ENCODE measurements at regions not wholly inside any gene's neighbourhood (a gene's known extent, or its start where the extent isn't known, plus 50 kb on each side); places are given as distances from the start of the nearest gene placed in this dataset.

DNA sequence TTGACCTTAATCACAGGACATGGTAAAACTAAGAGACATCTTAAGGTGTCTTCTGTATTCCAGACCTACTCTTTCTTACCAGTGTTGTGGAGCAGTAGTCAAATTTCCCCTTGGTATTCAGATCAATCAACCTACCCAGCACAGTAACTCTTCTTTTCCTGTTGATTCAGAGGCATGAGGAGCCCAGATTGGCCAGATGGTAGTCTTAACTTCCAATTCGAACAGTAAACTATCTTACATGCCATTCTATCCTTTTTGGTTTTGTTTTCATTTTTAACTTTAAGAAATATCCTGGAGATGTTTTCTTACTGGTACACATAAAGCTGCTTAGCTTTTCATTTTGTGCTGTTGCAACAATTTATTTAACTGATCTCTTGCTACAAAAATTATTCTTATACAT, 630.3 kb upstream of the PKDCC start:
- BruUV-seq (replicated peaks) = no TSS peak
- no peak for FAIRE-seq
- ChIA-PET SMC1A (ENCODE audit: uncharacterized antibody, unreplicated experiment) (interaction anchor here (1.3 kb wide), 1 partner anchor 11 kb away, joined by 3 read pairs; no protein-coding TSS in a partner anchor), POLR2A (no interaction called here), RAD21 (ENCODE audit: unreplicated experiment) (no interaction called here), CTCF (no interaction called here)
- no peak overlapping the region for H3K4me2 ChIP-seq (ENCODE audit: control insufficient read depth, insufficient read depth)
- no peaks in the 10 kb centered on the region for H3K27me3 ChIP-seq (replicated peaks in 1 of 2; ENCODE audit: control insufficient read depth in 2 of 2, insufficient read depth in 2 of 2, low read length in 1 of 2)
- no peaks in the 10 kb centered on the region for H3K9me3 ChIP-seq (replicated peaks; ENCODE audit: control insufficient read depth, insufficient read depth, low read length)
- intact Hi-C loops (cut with micrococcal nuclease; ENCODE audit: unreplicated experiment) = no loop called here
- H4K20me1 ChIP-seq (ENCODE audit: control insufficient read depth, insufficient read depth) = no peaks in the 10 kb centered on the region
- H3K79me2 ChIP-seq (ENCODE audit: control insufficient read depth, insufficient read depth, low read length) = no peaks in the 10 kb centered on the region
- ATAC-seq = no peak
- in situ Hi-C loops (cut with MboI) = loop anchor here (10.0 kb wide), 1 partner anchor 277 kb away; no protein-coding TSS in a partner anchor
- no peak overlapping the region for H3K9ac ChIP-seq (ENCODE audit: control insufficient read depth, insufficient read depth, low read length)
- no peak overlapping the region for H3K4me3 ChIP-seq
- H3K27ac ChIP-seq (ENCODE audit: control insufficient read depth, insufficient read depth) = no peak overlapping the region
- TF ChIP-seq CHD4 (IDR thresholded peaks at IDR 0.05) (no peak), MYB (IDR thresholded peaks at IDR 0.05; ENCODE audit: borderline replicate concordance, low read depth, low read length) (no peak), KLF5 (IDR thresholded peaks at IDR 0.05; ENCODE audit: partially characterized antibody) (no peak), ZBED1 (IDR thresholded peaks at IDR 0.05; ENCODE audit: borderline replicate concordance) (no peak), WRNIP1 (IDR thresholded peaks at IDR 0.05; ENCODE audit: borderline replicate concordance, low read depth, low read length) (no peak), MEF2B (IDR thresholded peaks at IDR 0.05; ENCODE audit: partially characterized antibody, poor library complexity, severe bottlenecking) (no peak), TCF7 (IDR thresholded peaks at IDR 0.05; ENCODE audit: borderline replicate concordance) (no peak), YBX1 (IDR thresholded peaks at IDR 0.05) (no peak), RUNX3 (IDR thresholded peaks at IDR 0.05; ENCODE audit: low read length) (no peak), IKZF1 (conservative IDR thresholded peaks at IDR 0.05) (no peak)
- TF ChIP-seq, protein P1, sequence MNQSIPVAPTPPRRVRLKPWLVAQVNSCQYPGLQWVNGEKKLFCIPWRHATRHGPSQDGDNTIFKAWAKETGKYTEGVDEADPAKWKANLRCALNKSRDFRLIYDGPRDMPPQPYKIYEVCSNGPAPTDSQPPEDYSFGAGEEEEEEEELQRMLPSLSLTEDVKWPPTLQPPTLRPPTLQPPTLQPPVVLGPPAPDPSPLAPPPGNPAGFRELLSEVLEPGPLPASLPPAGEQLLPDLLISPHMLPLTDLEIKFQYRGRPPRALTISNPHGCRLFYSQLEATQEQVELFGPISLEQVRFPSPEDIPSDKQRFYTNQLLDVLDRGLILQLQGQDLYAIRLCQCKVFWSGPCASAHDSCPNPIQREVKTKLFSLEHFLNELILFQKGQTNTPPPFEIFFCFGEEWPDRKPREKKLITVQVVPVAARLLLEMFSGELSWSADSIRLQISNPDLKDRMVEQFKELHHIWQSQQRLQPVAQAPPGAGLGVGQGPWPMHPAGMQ (IDR thresholded peaks at IDR 0.05; ENCODE audit: borderline replicate concordance) = no peak
- TF ChIP-seq, protein P2, sequence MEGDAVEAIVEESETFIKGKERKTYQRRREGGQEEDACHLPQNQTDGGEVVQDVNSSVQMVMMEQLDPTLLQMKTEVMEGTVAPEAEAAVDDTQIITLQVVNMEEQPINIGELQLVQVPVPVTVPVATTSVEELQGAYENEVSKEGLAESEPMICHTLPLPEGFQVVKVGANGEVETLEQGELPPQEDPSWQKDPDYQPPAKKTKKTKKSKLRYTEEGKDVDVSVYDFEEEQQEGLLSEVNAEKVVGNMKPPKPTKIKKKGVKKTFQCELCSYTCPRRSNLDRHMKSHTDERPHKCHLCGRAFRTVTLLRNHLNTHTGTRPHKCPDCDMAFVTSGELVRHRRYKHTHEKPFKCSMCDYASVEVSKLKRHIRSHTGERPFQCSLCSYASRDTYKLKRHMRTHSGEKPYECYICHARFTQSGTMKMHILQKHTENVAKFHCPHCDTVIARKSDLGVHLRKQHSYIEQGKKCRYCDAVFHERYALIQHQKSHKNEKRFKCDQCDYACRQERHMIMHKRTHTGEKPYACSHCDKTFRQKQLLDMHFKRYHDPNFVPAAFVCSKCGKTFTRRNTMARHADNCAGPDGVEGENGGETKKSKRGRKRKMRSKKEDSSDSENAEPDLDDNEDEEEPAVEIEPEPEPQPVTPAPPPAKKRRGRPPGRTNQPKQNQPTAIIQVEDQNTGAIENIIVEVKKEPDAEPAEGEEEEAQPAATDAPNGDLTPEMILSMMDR (IDR thresholded peaks at IDR 0.05 in 2 of 3, conservative IDR thresholded peaks at IDR 0.05 in 1 of 3; ENCODE audit: control insufficient read depth in 2 of 3, extremely low read depth in 1 of 3, insufficient read depth in 1 of 3, low read depth in 3 of 3, low read length in 3 of 3) = no peak
- TF ChIP-seq, protein P3, sequence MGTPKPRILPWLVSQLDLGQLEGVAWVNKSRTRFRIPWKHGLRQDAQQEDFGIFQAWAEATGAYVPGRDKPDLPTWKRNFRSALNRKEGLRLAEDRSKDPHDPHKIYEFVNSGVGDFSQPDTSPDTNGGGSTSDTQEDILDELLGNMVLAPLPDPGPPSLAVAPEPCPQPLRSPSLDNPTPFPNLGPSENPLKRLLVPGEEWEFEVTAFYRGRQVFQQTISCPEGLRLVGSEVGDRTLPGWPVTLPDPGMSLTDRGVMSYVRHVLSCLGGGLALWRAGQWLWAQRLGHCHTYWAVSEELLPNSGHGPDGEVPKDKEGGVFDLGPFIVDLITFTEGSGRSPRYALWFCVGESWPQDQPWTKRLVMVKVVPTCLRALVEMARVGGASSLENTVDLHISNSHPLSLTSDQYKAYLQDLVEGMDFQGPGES (IDR thresholded peaks at IDR 0.05) = no peak
- DNase-seq (ENCODE audit: low read depth, low spot score) = no peak
- H3K36me3 ChIP-seq (ENCODE audit: control insufficient read depth in 2 of 2, insufficient read depth in 2 of 2, low read length in 1 of 2) = no peaks in the 10 kb centered on the region
- 0% methylated on average over 1 of the region's 1 CpG for WGBS (ENCODE audit: insufficient coverage, insufficient replicate concordance, low lambda C conversion rate, missing lambda C conversion rate)
- H3K4me1 ChIP-seq (ENCODE audit: control insufficient read depth, insufficient read depth, low read length) = no peaks in the 10 kb centered on the region
- H2AFZ ChIP-seq (ENCODE audit: control insufficient read depth, low read depth, low read length) = no peak overlapping the region

All from GM12878 (cell line).